Parathyroid adenoma (tissue), 2 donors: ENCODE measurements at regions not wholly inside any gene's neighbourhood (a gene's known extent, or its start where the extent isn't known, plus 50 kb on each side); places are given as distances from the start of the nearest gene placed in this dataset.

Experiments
- H2AFZ ChIP-seq: fragments of 300-600 bp; sonication (generic); one replicate; pipeline ENCODE4 v1.7.0; 2017; ENCODE audit warnings: antibody characterized with exemption, mild to moderate bottlenecking
- H3K27ac ChIP-seq: fragments of 300-600 bp; sonication (generic); one replicate; pipeline ENCODE4 v1.7.0; 2017
- H3K27me3 ChIP-seq: fragments of 300-600 bp; sonication (generic); one replicate; pipeline ENCODE4 v1.7.0; 2017; ENCODE audit warnings: low read length; ENCODE audit not compliant: control insufficient read depth, insufficient read depth
- H3K36me3 ChIP-seq: fragments of 300-600 bp; sonication (generic); one replicate; pipeline ENCODE4 v1.7.0; 2017; ENCODE audit warnings: low read length; ENCODE audit not compliant: control insufficient read depth, insufficient read depth
- H3K4me1 ChIP-seq: fragments of 300-600 bp; sonication (generic); one replicate; pipeline ENCODE4 v1.7.0; 2017; ENCODE audit warnings: control low read depth
- H3K4me2 ChIP-seq: fragments of 300-600 bp; sonication (generic); one replicate; pipeline ENCODE4 v1.7.0; 2017; ENCODE audit warnings: low read length
- H3K4me3 ChIP-seq: fragments of 300-600 bp; sonication (generic); one replicate; pipeline ENCODE4 v1.7.0; 2017; ENCODE audit warnings: low read depth, low read length
- H3K79me2 ChIP-seq: fragments of 300-600 bp; sonication (generic); one replicate; pipeline ENCODE4 v1.7.0; 2017; ENCODE audit warnings: control low read depth
- H3K9ac ChIP-seq: fragments of 300-600 bp; sonication (generic); one replicate; pipeline ENCODE4 v1.7.0; 2017; ENCODE audit warnings: mild to moderate bottlenecking
- H3K9me3 ChIP-seq: fragments of 300-600 bp; sonication (generic); one replicate; pipeline ENCODE4 v1.7.0; 2017; ENCODE audit warnings: low read length; ENCODE audit not compliant: control insufficient read depth
- CTCF ChIP-seq: fragments of 300-600 bp; sonication (generic); IDR thresholded peaks from one replicate; pipeline ENCODE4 v1.7.0; 2017; ENCODE audit warnings: antibody characterized with exemption, mild to moderate bottlenecking
- donor health status: primary hyperparathyroidism.

DNA sequence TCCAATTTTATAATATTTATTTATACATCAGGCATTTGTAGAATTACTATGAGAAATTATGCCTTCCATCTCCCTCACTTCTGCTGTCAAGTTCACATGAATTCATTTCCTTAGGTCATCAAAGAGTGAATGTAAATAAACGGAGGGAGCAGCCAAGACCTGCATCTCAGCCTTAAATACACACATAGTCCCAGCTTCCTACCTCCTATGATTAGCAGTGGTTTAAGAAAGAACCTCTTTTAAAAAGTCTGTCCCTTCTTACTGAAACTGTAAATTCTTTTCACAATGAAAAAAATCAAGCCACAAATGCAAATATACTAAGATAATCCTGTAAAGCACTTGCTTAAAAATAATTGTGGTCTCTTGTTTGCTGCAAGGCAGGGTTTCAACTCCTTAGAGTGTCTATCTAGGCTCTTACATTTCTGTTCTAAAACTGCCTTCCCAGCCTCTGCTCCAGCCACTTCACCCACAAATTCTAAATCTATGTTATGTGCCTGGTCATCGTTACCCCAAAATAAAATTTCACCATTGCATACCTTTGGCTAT lies 532.7 kb upstream of the FSHR start:
- Histone ChIP-seq H3K4me1 (no peaks in the 10 kb centered on the region), H3K9me3 (no peaks in the 10 kb centered on the region), H3K27me3 (no peaks in the 10 kb centered on the region), H3K79me2 (no peaks in the 10 kb centered on the region), H3K4me2 (no peak overlapping the region), H3K36me3 (no peaks in the 10 kb centered on the region), H3K9ac (no peak overlapping the region), H2AFZ (no peak overlapping the region), H3K4me3 (no peak overlapping the region), H3K27ac (no peak overlapping the region)
- no peak for TF ChIP-seq CTCF

DNA sequence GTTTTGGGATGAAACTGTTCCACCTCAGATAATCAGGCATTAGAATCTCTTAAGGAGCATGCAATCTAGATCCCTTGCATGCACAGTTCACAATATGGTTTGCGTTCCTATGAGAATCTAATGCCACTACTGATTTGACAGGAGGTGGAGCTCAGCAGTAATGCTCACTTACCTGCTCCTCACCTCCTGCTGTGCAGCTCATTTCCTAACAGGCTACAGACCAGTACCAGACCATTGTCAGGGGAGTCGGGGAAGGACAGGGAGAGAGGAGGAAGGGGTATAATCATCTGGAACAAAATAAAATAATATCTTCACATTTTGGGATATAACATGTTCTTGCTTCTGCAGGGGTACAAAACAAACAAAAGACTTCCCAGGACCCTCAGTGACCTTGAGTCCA lies 532.0 kb upstream of the FSHR start:
- TF ChIP-seq CTCF = no peak
- H2AFZ ChIP-seq = no peak overlapping the region
- H3K27me3 ChIP-seq = no peaks in the 10 kb centered on the region
- no peak overlapping the region for H3K9ac ChIP-seq
- no peak overlapping the region for H3K27ac ChIP-seq
- no peaks in the 10 kb centered on the region for H3K79me2 ChIP-seq
- no peaks in the 10 kb centered on the region for H3K9me3 ChIP-seq
- H3K4me1 ChIP-seq = no peaks in the 10 kb centered on the region
- no peaks in the 10 kb centered on the region for H3K36me3 ChIP-seq
- no peak overlapping the region for H3K4me3 ChIP-seq
- H3K4me2 ChIP-seq = no peak overlapping the region

DNA sequence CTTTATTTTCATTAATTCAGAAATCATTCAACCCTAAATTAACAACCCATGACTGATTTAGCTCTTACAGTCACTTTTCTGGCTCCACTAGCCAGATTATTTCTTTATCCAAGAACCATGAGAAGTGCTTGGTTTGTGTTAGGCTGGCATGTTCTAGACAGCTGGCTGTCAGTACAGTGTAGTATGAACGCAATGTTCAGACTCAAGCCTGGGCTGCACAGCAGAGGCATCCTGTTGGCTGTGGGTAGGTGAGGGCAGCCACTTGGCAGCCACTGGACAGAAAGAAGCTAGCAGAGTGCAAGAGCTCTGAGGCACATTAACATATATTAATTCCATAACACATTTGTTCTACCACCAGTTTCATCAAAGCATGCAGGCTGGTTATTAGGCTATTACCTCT lies 522.9 kb upstream of the FSHR start:
- Histone ChIP-seq H3K4me1 (no peaks in the 10 kb centered on the region), H3K79me2 (no peaks in the 10 kb centered on the region), H3K9me3 (no peaks in the 10 kb centered on the region), H3K9ac (no peak overlapping the region), H3K27ac (no peak overlapping the region), H3K27me3 (no peaks in the 10 kb centered on the region), H2AFZ (no peak overlapping the region), H3K4me3 (no peak overlapping the region), H3K4me2 (no peak overlapping the region), H3K36me3 (no peaks in the 10 kb centered on the region)
- TF ChIP-seq CTCF = no peak

GRCh38 chr2:49664827-49665226 lies 510.5 kb upstream of the FSHR start:
- Histone ChIP-seq H3K9me3 (no peaks in the 10 kb centered on the region), H3K4me1 (no peaks in the 10 kb centered on the region), H3K4me2 (no peak overlapping the region), H3K27me3 (no peaks in the 10 kb centered on the region), H2AFZ (no peak overlapping the region), H3K36me3 (no peaks in the 10 kb centered on the region), H3K4me3 (no peak overlapping the region), H3K9ac (no peak overlapping the region), H3K27ac (no peak overlapping the region), H3K79me2 (no peaks in the 10 kb centered on the region)
- no peak for TF ChIP-seq CTCF

GRCh38 chr2:49661809-49662208 lies 507.5 kb upstream of the FSHR start:
- no peak overlapping the region for H3K27ac ChIP-seq
- H3K27me3 ChIP-seq = no peaks in the 10 kb centered on the region
- no peak overlapping the region for H3K4me2 ChIP-seq
- TF ChIP-seq CTCF = no peak
- H2AFZ ChIP-seq = no peak overlapping the region
- H3K9me3 ChIP-seq = no peaks in the 10 kb centered on the region
- no peak overlapping the region for H3K4me3 ChIP-seq
- no peaks in the 10 kb centered on the region for H3K4me1 ChIP-seq
- H3K9ac ChIP-seq = no peak overlapping the region
- H3K36me3 ChIP-seq = no peaks in the 10 kb centered on the region
- no peaks in the 10 kb centered on the region for H3K79me2 ChIP-seq
